HG03558 (cell line): ENCODE measurements at regions not wholly inside any gene's neighbourhood (a gene's known extent, or its start where the extent isn't known, plus 50 kb on each side); places are given as distances from the start of the nearest gene placed in this dataset.
"Not testable (repeated sequence)": the region's sequence is repeated elsewhere in the genome, so short reads cannot be mapped to it uniquely, and the experiment has no call there.

Experiments
- ATAC-seq: cut with Tn5 transposase; IDR thresholded peaks from one replicate; pipeline ENCODE4 v1.9.1; 2021; ENCODE audit warnings: moderate number of reproducible peaks; ENCODE audit not compliant: unreplicated experiment; ENCODE audit errors: extremely low read depth

GRCh38 chr3:67995206-67995605, 340.8 kb upstream of the SUCLG2 start:
- no peak for ATAC-seq

GRCh38 chr3:67986706-67987105, 332.3 kb upstream of the SUCLG2 start:
- no peak for ATAC-seq

- no peak for ATAC-seq
Measured at GRCh38 chr3:67983166-67983565, 328.8 kb upstream of the SUCLG2 start.

- no peak for ATAC-seq
Measured at GRCh38 chr3:67981077-67981476, 326.7 kb upstream of the SUCLG2 start.

GRCh38 chr3:67979342-67979741, 324.9 kb upstream of the SUCLG2 start:
- ATAC-seq, result no peak

- ATAC-seq, result no peak
Measured at GRCh38 chr3:67977762-67978161, 323.4 kb upstream of the SUCLG2 start.

- ATAC-seq, result no peak
Measured at GRCh38 chr3:67976663-67977062, 322.3 kb upstream of the SUCLG2 start.

GRCh38 chr3:67964596-67964995, 310.2 kb upstream of the SUCLG2 start:
- ATAC-seq, result no peak

GRCh38 chr3:67957268-67957667, 302.9 kb upstream of the SUCLG2 start:
- no peak for ATAC-seq

- no peak for ATAC-seq
Measured at GRCh38 chr3:67947808-67948508, 293.5 kb upstream of the SUCLG2 start.

- no peak for ATAC-seq
Measured at GRCh38 chr3:67946436-67946835, 292.0 kb upstream of the SUCLG2 start.

GRCh38 chr3:67943546-67943945, 289.1 kb upstream of the SUCLG2 start:
- no peak for ATAC-seq

- no peak for ATAC-seq
Measured at GRCh38 chr3:67941433-67942030, 287.1 kb upstream of the SUCLG2 start.

GRCh38 chr3:67940210-67940952, 286.0 kb upstream of the SUCLG2 start:
- no peak for ATAC-seq

GRCh38 chr3:67937498-67938118, 283.2 kb upstream of the SUCLG2 start:
- no peak for ATAC-seq

- ATAC-seq, result not testable (repeated sequence)
Measured at GRCh38 chr3:67930394-67930793, 276.0 kb upstream of the SUCLG2 start.

GRCh38 chr3:67923796-67924195, 269.4 kb upstream of the SUCLG2 start:
- no peak for ATAC-seq

- no peak for ATAC-seq
Measured at GRCh38 chr3:67920969-67921368, 266.6 kb upstream of the SUCLG2 start.

- no peak for ATAC-seq
Measured at GRCh38 chr3:67920311-67920710, 265.9 kb upstream of the SUCLG2 start.

GRCh38 chr3:67916353-67916752, 261.9 kb upstream of the SUCLG2 start:
- ATAC-seq, result no peak

GRCh38 chr3:67907735-67908134, 253.3 kb upstream of the SUCLG2 start:
- no peak for ATAC-seq
